ENCODE measurements at regions not wholly inside any gene's neighbourhood (a gene's known extent, or its start where the extent isn't known, plus 50 kb on each side); places are given as distances from the start of the nearest gene placed in this dataset.

DNA sequence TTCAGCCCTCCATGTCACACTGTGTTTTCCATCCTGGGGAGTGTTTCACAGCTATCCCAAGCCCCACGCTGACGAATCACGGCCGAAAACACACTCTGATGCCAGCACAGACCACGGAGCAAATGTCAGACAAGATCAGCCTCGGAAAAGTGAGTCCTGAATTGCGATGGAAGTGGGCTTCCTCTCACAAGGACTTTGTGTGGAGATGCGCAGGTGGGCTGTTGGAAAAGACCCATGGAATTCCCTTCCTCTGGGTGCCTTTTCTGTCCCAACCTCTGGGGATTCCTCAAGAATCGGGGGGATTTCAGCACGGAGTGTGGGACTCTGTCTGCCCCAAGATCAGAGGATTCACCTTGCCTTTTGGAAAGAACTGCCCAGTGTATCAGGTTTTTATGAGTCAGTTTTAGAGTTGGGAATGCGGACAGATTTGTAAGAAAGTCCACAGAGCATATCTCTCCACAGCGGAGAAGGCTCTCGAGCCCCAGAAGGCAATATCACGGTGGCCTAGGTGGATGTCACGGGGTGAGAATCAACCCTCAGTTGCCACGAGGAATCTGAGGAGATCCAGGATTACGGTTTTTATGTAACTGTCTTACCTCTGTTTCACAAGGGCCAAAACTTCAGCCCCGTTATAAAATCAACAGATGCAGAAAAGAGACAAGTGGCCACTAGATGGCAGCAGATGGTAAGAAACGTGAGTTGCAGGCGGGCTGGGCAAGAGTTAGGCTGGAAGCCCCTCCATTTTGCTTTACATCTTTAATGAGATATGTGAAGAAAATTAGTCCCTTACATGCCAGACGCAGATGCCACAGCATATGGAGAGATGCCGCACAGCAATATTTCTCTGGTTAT lies 201.9 kb downstream of the DAD1 start:
- Histone ChIP-seq H3K4me3 (ENCODE audit: low read length) (no peak overlapping the region), H3K9me3 (ENCODE audit: control insufficient read depth, low read depth, low read length) (no peaks in the 10 kb centered on the region), H3K4me1 (ENCODE audit: control insufficient read depth, insufficient read depth, low read length) (peaks cover 3% of the 10 kb centered on the region), H3K27ac (ENCODE audit: low read length) (no peak overlapping the region), H3K27me3 (ENCODE audit: control insufficient read depth, insufficient read depth, low read length) (no peaks in the 10 kb centered on the region), H3K36me3 (ENCODE audit: control insufficient read depth, insufficient read depth, low read length) (no peaks in the 10 kb centered on the region)
- WGBS (ENCODE audit: insufficient coverage, low lambda C conversion rate): no CpG with 5 or more reads among the region's 22 CpGs
- DNase-seq: peak; percentile 55 to 59

DNA sequence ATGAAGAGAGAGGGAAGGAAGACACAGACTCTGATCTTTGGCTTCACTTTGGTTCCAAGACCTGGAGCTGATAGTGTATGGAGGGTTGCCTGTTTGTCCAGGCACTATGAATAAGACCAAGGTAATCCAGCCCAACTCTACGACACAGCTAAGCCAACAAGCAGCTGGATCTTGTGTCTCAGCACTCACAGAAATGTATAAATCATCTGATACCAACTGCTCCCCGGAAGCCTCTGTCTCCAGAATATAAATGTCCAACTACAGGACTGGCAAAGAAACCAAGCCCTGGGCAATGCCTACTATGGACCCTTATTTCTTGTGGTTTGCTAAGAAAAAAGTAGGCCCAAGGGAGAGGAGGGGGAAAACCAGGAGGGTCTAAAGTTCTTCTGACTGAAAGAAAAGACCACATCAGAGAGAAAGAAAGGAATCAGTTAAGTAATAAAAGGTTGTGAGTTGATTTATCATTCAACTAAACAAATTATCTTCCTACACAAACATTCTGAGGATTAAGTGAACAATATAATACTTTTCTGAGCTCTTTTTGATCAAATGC lies 204.0 kb downstream of the DAD1 start:
- Histone ChIP-seq H3K4me1 (ENCODE audit: control insufficient read depth, insufficient read depth, low read length) (no peaks in the 10 kb centered on the region), H3K27ac (ENCODE audit: low read length) (no peak overlapping the region), H3K9me3 (ENCODE audit: control insufficient read depth, low read depth, low read length) (no peaks in the 10 kb centered on the region), H3K27me3 (ENCODE audit: control insufficient read depth, insufficient read depth, low read length) (no peaks in the 10 kb centered on the region), H3K4me3 (ENCODE audit: low read length) (no peak overlapping the region), H3K36me3 (ENCODE audit: control insufficient read depth, insufficient read depth, low read length) (no peaks in the 10 kb centered on the region)
- no peak for DNase-seq
- WGBS (ENCODE audit: insufficient coverage, low lambda C conversion rate): no CpG with 5 or more reads among the region's 2 CpGs

DNA sequence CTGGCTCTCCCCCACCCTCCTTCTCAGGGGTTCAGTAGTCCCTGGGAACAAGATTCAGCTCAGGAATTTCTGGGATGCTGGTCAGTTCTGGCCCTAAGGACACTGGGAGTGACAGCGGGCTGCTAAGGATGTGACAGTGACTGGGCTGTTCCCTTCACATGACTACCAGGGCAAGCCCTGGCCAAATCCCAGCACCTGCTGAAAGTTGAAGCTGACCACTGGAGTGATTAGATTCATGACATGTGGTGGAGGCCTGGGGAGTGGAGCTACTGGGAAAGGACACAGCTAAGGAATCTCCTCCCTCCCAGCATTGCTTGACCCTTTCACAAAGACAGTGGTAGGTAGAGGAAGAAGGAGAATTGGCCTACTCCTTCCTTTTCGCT lies 204.9 kb downstream of the DAD1 start:
- H3K36me3 ChIP-seq (ENCODE audit: control insufficient read depth, insufficient read depth, low read length): no peaks in the 10 kb centered on the region
- no peaks in the 10 kb centered on the region for H3K27me3 ChIP-seq (ENCODE audit: control insufficient read depth, insufficient read depth, low read length)
- H3K27ac ChIP-seq (ENCODE audit: low read length): no peak overlapping the region
- no peak for DNase-seq
- no peaks in the 10 kb centered on the region for H3K9me3 ChIP-seq (ENCODE audit: control insufficient read depth, low read depth, low read length)
- whole genome bisulfite sequencing (ENCODE audit: insufficient coverage, low lambda C conversion rate): no CpG with 5 or more reads among the region's 2 CpGs
- no peak overlapping the region for H3K4me3 ChIP-seq (ENCODE audit: low read length)
- H3K4me1 ChIP-seq (ENCODE audit: control insufficient read depth, insufficient read depth, low read length): no peaks in the 10 kb centered on the region

DNA sequence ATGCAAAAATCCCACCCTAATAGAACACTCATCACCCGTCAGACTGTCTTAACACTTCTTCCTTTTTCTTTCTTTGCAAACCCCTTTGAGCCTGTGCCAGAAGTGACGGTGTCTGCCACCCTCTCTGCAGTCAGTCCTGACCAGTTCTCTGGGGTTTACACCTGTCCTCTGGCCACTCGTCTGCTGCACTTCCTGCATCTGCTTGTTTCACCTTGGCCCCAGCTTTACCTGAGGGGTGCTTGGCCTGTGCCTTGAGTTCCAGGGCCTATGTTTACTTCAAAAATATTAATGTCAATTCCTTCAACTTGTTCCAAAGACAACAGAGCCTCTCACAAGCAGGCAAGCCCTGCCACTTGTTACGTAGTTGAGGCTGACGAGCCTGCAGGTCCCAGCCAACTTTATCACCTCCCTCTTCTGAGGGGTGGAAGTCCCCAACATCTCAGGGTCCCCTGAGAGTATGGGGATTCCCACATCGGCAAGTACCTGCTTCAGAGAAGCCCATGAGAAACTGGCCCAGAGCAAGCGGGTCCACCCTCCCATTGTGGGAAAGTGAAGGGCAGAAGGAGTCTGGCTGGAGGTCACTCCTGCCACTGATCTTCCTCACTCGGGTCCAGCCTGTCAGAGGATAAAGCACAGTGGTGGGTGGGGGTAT lies 205.4 kb downstream of the DAD1 start:
- DNase-seq: no peak
- 100% methylated on average over 1 of the region's 8 CpGs for WGBS (ENCODE audit: insufficient coverage, low lambda C conversion rate)

DNA sequence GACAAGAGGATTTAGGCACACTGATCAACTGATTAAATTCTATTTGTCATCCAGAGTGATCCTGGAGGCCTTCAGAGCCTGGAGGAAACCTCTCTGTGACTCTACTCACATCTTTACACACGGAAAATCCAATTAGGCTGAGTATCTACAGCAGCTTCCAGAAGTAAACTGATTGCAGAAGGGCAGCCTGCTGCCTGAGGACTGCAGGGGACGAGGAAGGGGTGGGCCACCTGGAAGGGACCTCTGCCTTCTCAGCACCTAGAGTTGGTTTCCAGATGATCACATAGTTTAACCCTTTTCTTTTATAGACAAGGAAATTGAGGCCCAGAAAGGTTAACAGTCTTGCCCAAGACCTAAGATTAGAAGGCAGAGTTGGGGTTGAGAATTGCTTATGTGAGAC lies 206.1 kb downstream of the DAD1 start:
- Histone ChIP-seq H3K4me3 (ENCODE audit: low read length) (no peak overlapping the region), H3K9me3 (ENCODE audit: control insufficient read depth, low read depth, low read length) (no peaks in the 10 kb centered on the region), H3K27ac (ENCODE audit: low read length) (no peak overlapping the region), H3K4me1 (ENCODE audit: control insufficient read depth, insufficient read depth, low read length) (no peaks in the 10 kb centered on the region), H3K36me3 (ENCODE audit: control insufficient read depth, insufficient read depth, low read length) (no peaks in the 10 kb centered on the region), H3K27me3 (ENCODE audit: control insufficient read depth, insufficient read depth, low read length) (no peaks in the 10 kb centered on the region)
- no CpG with 5 or more reads among the region's 2 CpGs for WGBS (ENCODE audit: insufficient coverage, low lambda C conversion rate)
- no peak for DNase-seq

More for the DNA sequence above, 205.4 kb downstream of the DAD1 start:
- H3K36me3 ChIP-seq (ENCODE audit: control insufficient read depth, insufficient read depth, low read length): no peaks in the 10 kb centered on the region
- no peaks in the 10 kb centered on the region for H3K4me1 ChIP-seq (ENCODE audit: control insufficient read depth, insufficient read depth, low read length)
- no peaks in the 10 kb centered on the region for H3K27me3 ChIP-seq (ENCODE audit: control insufficient read depth, insufficient read depth, low read length)
- H3K4me3 ChIP-seq (ENCODE audit: low read length): no peak overlapping the region
- H3K27ac ChIP-seq (ENCODE audit: low read length): no peak overlapping the region
- no peaks in the 10 kb centered on the region for H3K9me3 ChIP-seq (ENCODE audit: control insufficient read depth, low read depth, low read length)

DNA sequence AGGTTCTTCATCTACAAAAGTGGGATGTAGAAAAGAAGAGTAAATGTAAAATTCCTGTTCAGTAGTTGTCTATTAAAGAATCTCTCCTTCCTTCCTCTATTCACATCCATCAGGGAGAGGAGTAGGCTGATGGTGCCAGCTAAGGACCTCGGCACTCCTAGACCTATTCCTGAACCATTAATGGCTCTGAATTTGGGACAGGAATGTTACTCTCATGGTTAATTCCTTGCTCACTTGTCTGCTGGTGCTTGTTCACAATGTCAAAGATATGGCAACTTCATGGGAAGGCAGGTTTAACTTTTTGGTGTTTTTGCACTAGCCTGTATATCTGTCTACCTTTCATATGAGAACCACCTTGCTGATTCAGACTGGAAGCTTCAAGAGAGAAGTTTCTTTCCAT lies 206.6 kb downstream of the DAD1 start:
- no peaks in the 10 kb centered on the region for H3K27me3 ChIP-seq (ENCODE audit: control insufficient read depth, insufficient read depth, low read length)
- no peak overlapping the region for H3K4me3 ChIP-seq (ENCODE audit: low read length)
- no peak overlapping the region for H3K27ac ChIP-seq (ENCODE audit: low read length)
- no peaks in the 10 kb centered on the region for H3K36me3 ChIP-seq (ENCODE audit: control insufficient read depth, insufficient read depth, low read length)
- DNase-seq: no peak
- no peaks in the 10 kb centered on the region for H3K4me1 ChIP-seq (ENCODE audit: control insufficient read depth, insufficient read depth, low read length)
- H3K9me3 ChIP-seq (ENCODE audit: control insufficient read depth, low read depth, low read length): no peaks in the 10 kb centered on the region
- WGBS (ENCODE audit: insufficient coverage, low lambda C conversion rate): no CpG with 5 or more reads among the region's 1 CpG

DNA sequence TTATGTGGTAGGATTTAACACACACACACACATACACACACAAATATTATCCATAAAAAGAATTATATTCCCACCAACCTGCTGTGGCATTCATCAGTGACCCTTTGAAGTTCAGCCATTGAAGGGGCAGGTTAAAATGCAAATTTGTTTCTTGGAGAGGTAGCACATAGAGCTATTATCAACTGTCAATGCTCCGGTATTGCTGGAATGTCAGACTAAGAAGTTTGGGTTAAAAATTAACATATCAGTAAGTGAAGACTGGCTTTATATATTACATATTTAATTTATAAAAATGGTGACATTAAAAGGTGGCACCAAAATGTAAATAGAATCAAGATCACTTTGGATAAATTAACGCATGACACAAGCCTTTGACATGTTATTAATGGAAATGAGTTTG lies 207.3 kb downstream of the DAD1 start:
- 50% methylated on average over 1 of the region's 2 CpGs for WGBS (ENCODE audit: insufficient coverage, low lambda C conversion rate)
- DNase-seq: no peak
- no peak overlapping the region for H3K4me3 ChIP-seq (ENCODE audit: low read length)
- H3K9me3 ChIP-seq (ENCODE audit: control insufficient read depth, low read depth, low read length): no peaks in the 10 kb centered on the region
- no peaks in the 10 kb centered on the region for H3K36me3 ChIP-seq (ENCODE audit: control insufficient read depth, insufficient read depth, low read length)
- no peaks in the 10 kb centered on the region for H3K27me3 ChIP-seq (ENCODE audit: control insufficient read depth, insufficient read depth, low read length)
- H3K27ac ChIP-seq (ENCODE audit: low read length): no peak overlapping the region
- H3K4me1 ChIP-seq (ENCODE audit: control insufficient read depth, insufficient read depth, low read length): no peaks in the 10 kb centered on the region

DNA sequence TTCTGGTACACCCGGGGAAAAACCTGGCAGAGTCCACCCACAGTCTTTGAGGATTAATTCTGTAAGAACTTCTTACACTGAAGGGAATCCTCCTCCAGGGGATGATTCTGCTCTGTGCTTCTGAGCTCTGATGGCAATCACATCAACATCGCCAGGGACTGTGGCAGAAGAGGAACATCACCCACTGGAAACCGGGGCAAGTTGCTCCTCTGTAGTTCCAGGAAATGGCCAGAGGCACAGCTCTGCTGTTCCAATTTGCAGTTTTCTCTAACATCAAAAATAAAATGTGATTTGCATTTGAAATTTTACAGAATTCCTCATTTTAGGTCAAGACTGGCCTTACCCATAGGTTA lies 207.6 kb downstream of the DAD1 start:
- WGBS (ENCODE audit: insufficient coverage, low lambda C conversion rate): 85% methylated on average over 2 of the region's 3 CpGs
- Histone ChIP-seq H3K9me3 (ENCODE audit: control insufficient read depth, low read depth, low read length) (no peaks in the 10 kb centered on the region), H3K27me3 (ENCODE audit: control insufficient read depth, insufficient read depth, low read length) (no peaks in the 10 kb centered on the region), H3K36me3 (ENCODE audit: control insufficient read depth, insufficient read depth, low read length) (no peaks in the 10 kb centered on the region), H3K4me1 (ENCODE audit: control insufficient read depth, insufficient read depth, low read length) (no peaks in the 10 kb centered on the region), H3K4me3 (ENCODE audit: low read length) (no peak overlapping the region), H3K27ac (ENCODE audit: low read length) (no peak overlapping the region)
- no peak for DNase-seq

DNA sequence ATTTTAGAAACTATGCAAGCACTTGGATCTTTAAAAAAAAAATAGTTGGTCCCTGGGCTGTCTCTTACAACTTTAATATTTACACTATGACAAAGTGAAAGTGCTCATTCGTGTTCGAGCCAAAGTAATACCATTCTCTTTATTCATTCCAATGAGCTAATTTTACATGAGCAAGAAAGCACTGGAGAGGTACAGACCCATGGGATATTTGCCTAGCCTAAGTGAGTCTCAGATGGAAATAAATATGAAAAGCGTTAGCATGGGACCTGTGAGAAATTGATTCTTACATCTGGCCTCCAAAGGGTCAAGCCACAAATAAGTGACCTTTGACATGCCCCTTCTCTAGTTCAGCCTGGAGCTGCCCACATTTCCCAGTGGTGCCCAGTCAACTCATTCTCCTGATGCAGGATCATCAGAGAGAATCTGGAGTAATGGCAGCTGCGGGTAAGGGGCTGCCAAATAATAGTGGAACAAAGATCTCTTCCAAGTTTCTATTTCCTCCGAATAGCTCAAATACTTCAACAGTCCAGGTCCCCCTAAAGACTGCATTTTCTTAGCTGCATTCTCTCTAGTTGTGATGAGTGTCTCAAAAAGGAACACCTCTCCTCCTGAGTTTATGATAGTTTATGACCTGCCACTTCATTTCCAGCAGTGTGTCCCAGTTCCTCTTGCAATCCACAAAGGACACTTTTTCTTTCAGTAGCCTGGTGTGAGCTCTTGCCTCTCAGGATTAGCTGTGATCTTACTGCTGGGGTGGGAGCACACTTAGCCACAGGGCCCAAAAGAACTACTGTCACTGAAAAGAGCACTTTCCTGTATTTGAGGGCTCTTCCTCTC lies 208.2 kb downstream of the DAD1 start:
- Histone ChIP-seq H3K4me3 (ENCODE audit: low read length) (no peak overlapping the region), H3K36me3 (ENCODE audit: control insufficient read depth, insufficient read depth, low read length) (no peaks in the 10 kb centered on the region), H3K27me3 (ENCODE audit: control insufficient read depth, insufficient read depth, low read length) (no peaks in the 10 kb centered on the region), H3K9me3 (ENCODE audit: control insufficient read depth, low read depth, low read length) (no peaks in the 10 kb centered on the region), H3K27ac (ENCODE audit: low read length) (no peak overlapping the region), H3K4me1 (ENCODE audit: control insufficient read depth, insufficient read depth, low read length) (no peaks in the 10 kb centered on the region)
- WGBS (ENCODE audit: insufficient coverage, low lambda C conversion rate): no CpG with 5 or more reads among the region's 5 CpGs
- DNase-seq: no peak

DNA sequence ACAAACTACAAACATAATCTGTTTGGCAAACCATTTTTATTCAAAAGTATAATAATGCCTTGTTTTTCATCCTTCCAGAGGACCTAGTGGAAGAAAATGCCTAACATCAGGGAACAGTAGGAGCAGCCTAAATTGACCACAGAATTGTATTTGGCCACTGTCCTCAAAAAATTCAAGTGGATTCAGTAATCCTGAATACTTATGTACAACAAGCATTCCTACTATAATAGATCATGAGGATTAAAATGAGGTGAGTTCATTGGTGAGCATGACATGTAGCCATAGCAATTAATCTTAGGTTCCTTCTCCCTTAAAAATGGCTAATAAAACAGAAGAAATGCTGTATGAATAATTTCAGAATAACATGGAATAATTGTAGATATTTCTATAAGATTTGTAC lies 209.3 kb downstream of the DAD1 start:
- no peaks in the 10 kb centered on the region for H3K36me3 ChIP-seq (ENCODE audit: control insufficient read depth, insufficient read depth, low read length)
- no peak overlapping the region for H3K27ac ChIP-seq (ENCODE audit: low read length)
- no peaks in the 10 kb centered on the region for H3K27me3 ChIP-seq (ENCODE audit: control insufficient read depth, insufficient read depth, low read length)
- H3K9me3 ChIP-seq (ENCODE audit: control insufficient read depth, low read depth, low read length): no peaks in the 10 kb centered on the region
- no peaks in the 10 kb centered on the region for H3K4me1 ChIP-seq (ENCODE audit: control insufficient read depth, insufficient read depth, low read length)
- no peak overlapping the region for H3K4me3 ChIP-seq (ENCODE audit: low read length)
- DNase-seq: no peak
